SH-SY5Y (cell line): ENCODE measurements at regions not wholly inside any gene's neighbourhood (a gene's known extent, or its start where the extent isn't known, plus 50 kb on each side); places are given as distances from the start of the nearest gene placed in this dataset.

Source experiments
- GATA2 ChIP-seq: IDR thresholded peaks from 2 replicates; pipeline ENCODE4 v1.6.1; 2011; ENCODE audit warnings: mild to moderate bottlenecking, low read depth, low read length
- GATA3 ChIP-seq: IDR thresholded peaks from 2 replicates; pipeline ENCODE4 v1.6.1; 2011; ENCODE audit warnings: low read depth, mild to moderate bottlenecking, low read length, moderate library complexity

GRCh38 chr6:128725271-128726233 is 157.4 kb upstream of the LAMA2 start:
- TF ChIP-seq GATA3 (no peak), GATA2 (no peak)
